ENCODE measurements at regions not wholly inside any gene's neighbourhood (a gene's known extent, or its start where the extent isn't known, plus 50 kb on each side); places are given as distances from the start of the nearest gene placed in this dataset.
A peak's percentile ranks its signal among the peaks of the same experiment; 100 is the strongest.

GRCh38 chr6:145532361-145532760, 203.0 kb downstream of the EPM2A start:
- no peak for TF ChIP-seq CTCF (conservative IDR thresholded peaks at IDR 0.05)
- Mint-ChIP-seq H3K36me3 (ENCODE audit: insufficient read depth in 1 of 3, low read depth in 3 of 3) (no peaks in the 10 kb centered on the region), H3K4me1 (peaks cover 4 to 19% of the 10 kb centered on the region in 2 experiments), H3K27ac (no peak overlapping the region), H3K9me3 (no peaks in the 10 kb centered on the region; a peak in 1 of 5 replicates), H3K4me3 (no peak overlapping the region), H3K27me3 (ENCODE audit: low read depth) (peaks cover 57% of the 10 kb centered on the region)
- Histone ChIP-seq H3K23me2 (ENCODE audit: insufficient read length, low read depth, low read length, poor library complexity, severe bottlenecking) (no peaks in the 10 kb centered on the region), H3K23ac (ENCODE audit: insufficient read length, low read depth, low read length) (no peak overlapping the region), H3K18ac (ENCODE audit: insufficient read length, low read depth, low read length) (no peak overlapping the region), H2BK15ac (ENCODE audit: low read depth, low read length) (no peak overlapping the region), H2BK12ac (ENCODE audit: insufficient read length, low read depth, low read length) (no peak overlapping the region), H3K4me1 (ENCODE audit: insufficient read depth, low read length) (no peaks in the 10 kb centered on the region), H3K9me3 (ENCODE audit: control insufficient read depth, low read depth, low read length) (no peaks in the 10 kb centered on the region), H3T11ph (ENCODE audit: low read length) (no peak overlapping the region), H3K27ac (ENCODE audit: insufficient read length, low read depth, low read length) (no peak overlapping the region), H3K56ac (ENCODE audit: insufficient read length, low read depth, low read length) (no peak overlapping the region), H3K9ac (ENCODE audit: extremely low read depth, insufficient read length, low read length) (no peak overlapping the region), H4K8ac (replicated peaks; ENCODE audit: insufficient read length, low read depth, low read length) (no peak overlapping the region), H2AFZ (ENCODE audit: low read length) (no peak overlapping the region), H2BK120ac (ENCODE audit: low read depth, low read length, poor library complexity, severe bottlenecking) (no peak overlapping the region), H3K4me2 (ENCODE audit: insufficient read depth, insufficient read length, low read length) (peak overlapping the region; percentile 24), H3K79me1 (ENCODE audit: insufficient read depth, low read depth, low read length, poor library complexity, severe bottlenecking) (no peaks in the 10 kb centered on the region), H2BK20ac (ENCODE audit: low read depth, low read length, poor library complexity, severe bottlenecking) (no peak overlapping the region), H4K20me1 (ENCODE audit: control insufficient read depth, insufficient read depth, insufficient read length) (no peaks in the 10 kb centered on the region), H4K91ac (ENCODE audit: insufficient read length, low read depth, low read length) (no peak overlapping the region), H3K14ac (ENCODE audit: insufficient read depth, low read length) (no peak overlapping the region), H2AK5ac (ENCODE audit: insufficient read length, low read length) (no peak overlapping the region), H4K5ac (ENCODE audit: insufficient read length, low read depth, low read length) (no peak overlapping the region), H3K4ac (ENCODE audit: low read depth, low read length) (no peak overlapping the region), H2BK5ac (ENCODE audit: insufficient read length, low read length) (no peak overlapping the region), H3K27me3 (ENCODE audit: insufficient read depth, low read length) (peaks cover 54% of the 10 kb centered on the region), H3K79me2 (ENCODE audit: insufficient read depth, low read length) (no peaks in the 10 kb centered on the region)
- no CpG with 5 or more reads among the region's 4 CpGs for WGBS (ENCODE audit: extremely low coverage, insufficient read length, low lambda C conversion rate)
- peak; percentile 56 for DNase-seq

Data from H9 (cell line).